Eye (tissue), 1 donor: ENCODE measurements at regions not wholly inside any gene's neighbourhood (a gene's known extent, or its start where the extent isn't known, plus 50 kb on each side); places are given as distances from the start of the nearest gene placed in this dataset.

Experiments used
- DNase-seq: peaks from one replicate; pipeline ENCODE4 v3.0.0-alpha.2; 2015

DNA sequence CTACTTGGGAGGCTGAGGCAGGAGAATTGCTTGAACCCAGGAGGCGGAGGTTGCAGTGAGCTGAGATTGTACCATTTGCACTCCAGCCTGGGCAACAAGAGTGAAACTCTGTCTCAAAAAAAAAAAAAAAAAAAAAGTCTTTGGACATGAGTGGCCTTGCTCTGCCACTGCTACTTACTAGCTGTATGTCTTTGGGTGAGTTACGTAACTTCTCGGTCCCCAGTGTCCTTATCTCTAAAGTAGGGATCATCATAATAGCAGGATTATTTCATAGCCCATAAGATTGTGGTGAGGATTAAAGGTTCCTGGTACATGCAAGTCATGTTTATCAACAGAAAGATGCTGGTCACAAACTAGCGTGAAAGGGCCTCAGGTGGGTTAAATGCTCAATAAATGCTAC is 53.9 kb upstream of the HEPHL1 start:
- DNase-seq, result no peak

DNA sequence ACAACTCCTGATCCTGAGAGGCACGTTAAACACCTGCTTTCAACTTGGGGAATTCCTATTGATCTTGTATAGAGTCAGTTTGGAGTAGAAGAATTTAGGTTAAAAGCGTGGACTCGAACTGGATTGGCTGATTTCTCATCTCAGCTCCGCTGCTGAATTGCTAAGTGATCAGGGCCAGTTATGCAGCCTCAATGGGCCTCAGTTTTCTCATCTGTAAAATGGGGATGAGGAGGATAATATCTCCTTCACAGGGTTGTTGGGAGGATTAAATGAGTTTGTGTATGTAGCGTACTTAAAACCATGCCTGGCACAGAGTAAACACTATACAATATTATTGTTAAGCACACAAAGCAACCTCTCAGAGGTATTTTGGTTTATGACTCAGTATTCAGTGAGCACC is 53.2 kb upstream of the HEPHL1 start:
- DNase-seq, result no peak

DNA sequence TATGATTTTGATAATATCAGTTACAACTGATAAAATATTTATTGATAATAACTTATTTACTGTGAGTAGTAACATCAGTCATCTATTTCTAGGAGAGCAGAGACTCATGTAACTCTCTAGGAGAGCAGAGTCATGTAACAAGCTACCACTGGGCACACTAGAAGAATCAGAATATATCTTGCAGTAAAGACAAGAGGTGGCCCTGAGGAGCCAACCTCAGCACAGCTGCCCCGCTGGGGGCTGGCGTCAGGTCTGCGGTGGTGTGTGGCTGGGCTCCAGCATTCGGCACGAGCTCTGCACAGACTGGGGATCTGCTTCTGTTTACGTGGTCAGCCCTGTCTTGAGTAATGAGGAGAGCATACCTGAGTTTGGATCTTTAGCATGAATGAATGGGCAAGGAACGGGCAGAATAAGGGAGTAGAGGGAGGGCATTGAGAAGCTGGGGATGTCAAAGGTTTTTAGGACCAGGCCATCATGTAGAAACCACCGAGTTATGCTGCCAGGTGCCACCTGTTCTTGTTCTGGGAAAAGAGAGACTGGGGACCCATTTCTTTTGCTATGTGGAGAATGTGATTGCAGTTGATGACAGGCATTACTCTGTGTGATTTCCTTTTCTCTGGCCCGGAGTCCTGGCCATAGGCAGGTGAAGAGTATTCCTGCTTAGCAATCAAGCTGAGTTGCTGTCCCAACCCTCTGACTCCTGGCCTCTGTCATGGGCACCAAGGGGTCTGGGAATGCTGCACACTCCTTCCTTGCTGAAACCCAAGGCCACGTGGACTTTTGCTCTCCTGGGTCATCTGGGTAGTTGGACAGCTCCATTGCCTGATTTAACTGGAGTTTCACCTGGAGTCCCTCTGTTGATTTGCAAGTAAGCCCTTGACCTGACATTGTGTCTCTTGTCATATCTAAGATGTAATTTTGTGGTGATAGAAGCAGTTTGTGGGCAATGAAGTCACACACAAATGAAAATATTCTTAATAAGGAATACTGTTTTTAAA is 50.9 kb upstream of the HEPHL1 start:
- no peak for DNase-seq
